Epithelial cell of proximal tubule (primary cell): ENCODE measurements at regions not wholly inside any gene's neighbourhood (a gene's known extent, or its start where the extent isn't known, plus 50 kb on each side); places are given as distances from the start of the nearest gene placed in this dataset.

Experiments
- DNase-seq: peaks from one replicate; pipeline ENCODE4 v3.0.0-alpha.2; 2011; ENCODE audit warnings: low read depth
- H3K4me3 ChIP-seq: 2 replicates; pipeline ENCODE4 v1.5.1; 2011; ENCODE audit warnings: low read depth, mild to moderate bottlenecking, low read length
- TF ChIP-seq, protein P1 (sequence below): conservative IDR thresholded peaks from 2 replicates; pipeline ENCODE4 v1.5.1; 2012; ENCODE audit warnings: low read depth, mild to moderate bottlenecking, low read length

DNA sequence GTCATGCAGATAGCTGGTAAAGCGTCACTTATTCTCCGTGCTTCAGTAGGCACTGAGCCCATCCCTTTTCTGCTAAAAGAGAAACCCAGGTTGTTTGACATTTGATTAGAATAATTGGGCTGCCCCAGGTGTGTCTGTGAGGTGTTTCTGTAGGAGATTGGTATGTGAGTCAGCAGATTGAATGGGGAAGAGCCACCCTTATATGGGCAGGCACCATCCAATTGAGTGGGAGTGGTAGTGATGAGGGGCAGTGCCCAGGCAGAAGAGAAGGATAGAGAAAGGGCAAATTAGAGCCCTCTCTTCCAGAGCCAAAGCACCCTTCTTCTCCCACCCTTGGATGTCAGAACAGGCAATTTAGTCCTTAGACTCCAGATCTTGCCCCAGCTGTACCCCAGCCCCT, 384.3 kb upstream of the GBE1 start:
- TF ChIP-seq, protein P1, sequence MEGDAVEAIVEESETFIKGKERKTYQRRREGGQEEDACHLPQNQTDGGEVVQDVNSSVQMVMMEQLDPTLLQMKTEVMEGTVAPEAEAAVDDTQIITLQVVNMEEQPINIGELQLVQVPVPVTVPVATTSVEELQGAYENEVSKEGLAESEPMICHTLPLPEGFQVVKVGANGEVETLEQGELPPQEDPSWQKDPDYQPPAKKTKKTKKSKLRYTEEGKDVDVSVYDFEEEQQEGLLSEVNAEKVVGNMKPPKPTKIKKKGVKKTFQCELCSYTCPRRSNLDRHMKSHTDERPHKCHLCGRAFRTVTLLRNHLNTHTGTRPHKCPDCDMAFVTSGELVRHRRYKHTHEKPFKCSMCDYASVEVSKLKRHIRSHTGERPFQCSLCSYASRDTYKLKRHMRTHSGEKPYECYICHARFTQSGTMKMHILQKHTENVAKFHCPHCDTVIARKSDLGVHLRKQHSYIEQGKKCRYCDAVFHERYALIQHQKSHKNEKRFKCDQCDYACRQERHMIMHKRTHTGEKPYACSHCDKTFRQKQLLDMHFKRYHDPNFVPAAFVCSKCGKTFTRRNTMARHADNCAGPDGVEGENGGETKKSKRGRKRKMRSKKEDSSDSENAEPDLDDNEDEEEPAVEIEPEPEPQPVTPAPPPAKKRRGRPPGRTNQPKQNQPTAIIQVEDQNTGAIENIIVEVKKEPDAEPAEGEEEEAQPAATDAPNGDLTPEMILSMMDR = no peak

DNA sequence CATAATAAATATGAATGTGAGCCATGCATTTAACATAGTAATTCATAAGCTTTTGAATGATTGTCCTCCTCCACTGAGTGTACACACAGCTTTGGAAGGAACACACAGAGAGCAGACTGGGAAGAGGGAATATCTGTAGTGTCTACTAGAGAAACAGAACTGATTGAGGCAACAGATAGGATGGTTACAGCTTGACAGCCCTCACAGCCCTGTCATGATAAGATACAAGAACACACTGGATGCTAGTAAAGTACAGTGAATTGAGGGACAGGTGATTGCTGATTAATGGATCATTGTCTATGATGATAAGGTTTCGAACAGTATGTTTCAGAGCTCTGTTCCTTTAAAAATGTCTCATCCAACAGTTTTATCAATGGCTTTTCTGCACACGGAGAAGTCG, 383.4 kb upstream of the GBE1 start:
- TF ChIP-seq, protein P1 = no peak
- DNase-seq = no peak

More for the DNA sequence above, 384.3 kb upstream of the GBE1 start:
- DNase-seq = no peak
- no peak overlapping the region for H3K4me3 ChIP-seq

DNA sequence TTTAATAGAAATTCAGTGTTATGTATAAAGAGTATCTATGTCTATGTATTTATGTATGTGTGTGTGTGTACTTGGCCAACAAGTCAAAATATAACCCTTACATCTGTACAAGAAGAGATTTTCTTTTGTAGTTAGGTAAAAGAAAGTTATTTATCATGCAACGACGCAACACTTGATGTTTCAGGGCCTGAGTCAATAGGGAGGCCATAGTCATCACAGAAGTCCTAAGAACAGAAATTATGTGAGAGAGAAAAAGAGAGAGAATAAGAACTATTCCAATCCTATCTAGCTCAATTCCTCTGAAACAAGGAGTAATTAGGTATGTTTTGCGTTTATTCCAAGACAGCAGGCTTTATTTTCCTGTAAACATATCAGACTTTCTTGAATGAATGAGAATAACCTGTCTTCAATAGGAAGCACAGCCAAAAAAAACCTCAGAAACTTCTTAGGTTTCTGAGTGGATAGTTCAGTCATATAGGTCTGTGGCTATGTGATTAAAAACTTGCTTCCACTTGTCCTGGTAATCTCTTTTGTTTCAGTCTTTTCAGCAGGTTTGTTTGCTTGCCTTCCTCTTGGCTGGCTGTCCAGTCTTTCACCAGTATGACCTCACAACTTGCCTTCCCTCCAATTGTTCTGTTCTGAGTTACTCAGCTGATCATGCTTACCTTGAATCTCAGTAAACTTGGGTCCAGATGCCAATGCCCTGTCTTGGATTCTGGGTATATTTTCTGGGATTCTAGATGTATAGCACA, 382.4 kb upstream of the GBE1 start:
- no peak for DNase-seq
- TF ChIP-seq, protein P1 = no peak
- no peak overlapping the region for H3K4me3 ChIP-seq

More for the DNA sequence above, 383.4 kb upstream of the GBE1 start:
- no peak overlapping the region for H3K4me3 ChIP-seq

DNA sequence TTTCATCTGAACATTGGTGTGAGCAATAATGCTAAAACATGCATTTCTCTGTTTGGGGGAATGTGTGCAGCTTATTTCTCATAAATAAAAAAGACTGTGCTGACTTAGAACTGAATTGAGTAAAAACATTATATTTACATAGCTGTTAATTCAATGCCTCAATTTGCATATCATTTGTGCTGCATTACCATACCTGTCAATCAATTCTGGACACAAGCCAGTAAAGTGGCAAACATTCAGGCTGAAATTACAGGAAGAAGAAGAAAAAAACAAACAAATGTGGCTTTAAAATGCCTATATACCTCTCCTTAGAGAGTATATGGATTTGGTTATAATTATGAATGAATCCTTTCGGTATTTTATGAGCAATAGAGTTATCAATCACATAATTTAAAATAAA, 380.1 kb upstream of the GBE1 start:
- no peak for DNase-seq
- TF ChIP-seq, protein P1 = no peak
- H3K4me3 ChIP-seq = no peak overlapping the region

DNA sequence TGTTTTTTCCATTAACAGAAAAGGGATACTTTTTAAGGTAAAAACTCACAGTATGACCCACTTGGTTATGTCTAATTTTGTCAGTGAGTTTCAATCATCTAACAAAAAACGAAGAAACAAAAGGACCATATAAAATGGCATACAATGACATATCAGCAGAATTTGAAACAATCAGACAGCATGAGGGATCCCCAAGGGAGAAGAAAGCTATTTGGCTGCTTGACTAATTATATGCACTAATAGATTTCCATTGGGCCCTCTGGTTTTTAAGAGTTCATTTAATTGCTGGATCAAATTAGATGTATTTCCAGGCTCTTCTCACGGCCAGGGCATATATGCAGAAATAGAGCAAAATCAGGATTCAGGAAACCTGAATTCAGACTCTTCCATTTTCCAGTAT, 376.4 kb upstream of the GBE1 start:
- no peak overlapping the region for H3K4me3 ChIP-seq
- DNase-seq = no peak
- TF ChIP-seq, protein P1 = no peak

DNA sequence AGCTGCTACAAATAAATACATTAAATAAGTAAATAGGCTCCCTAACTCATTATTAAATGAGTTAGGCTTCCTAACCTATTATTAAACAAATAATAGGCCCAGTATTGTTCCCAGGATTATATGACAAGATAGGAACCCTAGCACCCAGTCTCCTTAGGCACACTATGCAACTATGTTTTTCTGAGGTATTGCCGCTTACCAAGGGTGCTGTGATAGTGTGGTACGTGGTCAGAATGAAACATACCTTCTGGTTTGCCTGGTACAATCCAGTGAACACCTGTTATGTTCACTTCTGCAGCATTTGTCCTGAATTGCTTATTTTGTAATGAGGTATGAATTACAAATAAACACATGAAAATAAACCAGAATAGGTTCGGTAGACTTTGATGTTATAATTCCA, 375.6 kb upstream of the GBE1 start:
- no peak for DNase-seq
- TF ChIP-seq, protein P1 = no peak
- no peak overlapping the region for H3K4me3 ChIP-seq

DNA sequence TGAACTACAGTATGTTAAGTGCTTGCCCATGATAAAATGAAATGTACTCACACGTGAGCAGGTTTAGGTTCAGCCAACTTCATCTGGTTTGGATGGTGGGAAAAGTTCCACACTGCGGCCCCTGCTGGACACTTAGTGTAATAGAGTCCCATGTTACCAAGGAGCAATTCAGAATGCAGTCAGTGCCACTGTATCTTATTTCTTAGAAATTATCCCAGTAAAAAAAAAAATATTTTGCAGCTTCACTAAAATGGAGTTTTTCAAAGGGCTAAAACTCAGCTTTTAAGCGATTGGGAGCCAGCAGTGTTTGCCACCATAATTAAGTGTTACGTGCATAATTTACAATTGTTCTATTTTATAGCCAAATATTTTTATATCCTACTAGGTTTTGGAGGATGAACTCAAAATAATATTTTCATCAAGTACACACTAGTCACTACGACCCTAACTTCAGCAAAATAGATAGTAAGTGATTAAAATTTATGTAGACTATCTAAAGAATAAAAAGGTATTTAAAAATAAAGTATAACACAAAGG, 371.7 kb upstream of the GBE1 start:
- H3K4me3 ChIP-seq = no peak overlapping the region
- no peak for DNase-seq
- TF ChIP-seq, protein P1 = peak; percentile 91
